Astrocyte of the hippocampus (primary cell): ENCODE measurements at regions not wholly inside any gene's neighbourhood (a gene's known extent, or its start where the extent isn't known, plus 50 kb on each side); places are given as distances from the start of the nearest gene placed in this dataset.
"Not testable (repeated sequence)": the region's sequence is repeated elsewhere in the genome, so short reads cannot be mapped to it uniquely, and the experiment has no call there.

Experiments used
- DNase-seq: peaks from one replicate; pipeline ENCODE4 v3.0.0; 2011; ENCODE audit warnings: low read depth, low spot score

DNA sequence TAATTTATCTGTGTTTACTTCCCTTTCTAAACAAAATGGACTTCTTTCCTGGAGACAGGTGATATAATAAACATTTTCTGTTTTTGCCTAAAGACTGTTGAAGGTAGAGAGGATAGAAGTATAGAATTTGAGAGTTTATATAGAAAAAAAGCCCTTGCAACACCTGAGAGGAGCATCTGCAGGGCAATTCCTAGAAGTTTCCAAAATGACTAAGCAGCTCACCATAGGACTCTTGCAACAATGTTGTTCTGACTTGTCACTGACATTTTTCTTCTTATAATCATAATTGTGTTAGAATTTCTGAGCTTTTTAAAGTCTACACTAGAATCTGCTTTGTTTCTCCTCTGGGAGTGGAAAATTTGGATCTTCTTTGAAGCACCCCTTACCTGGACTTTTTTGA, 216.8 kb downstream of the TUSC1 start:
- DNase-seq: no peak

DNA sequence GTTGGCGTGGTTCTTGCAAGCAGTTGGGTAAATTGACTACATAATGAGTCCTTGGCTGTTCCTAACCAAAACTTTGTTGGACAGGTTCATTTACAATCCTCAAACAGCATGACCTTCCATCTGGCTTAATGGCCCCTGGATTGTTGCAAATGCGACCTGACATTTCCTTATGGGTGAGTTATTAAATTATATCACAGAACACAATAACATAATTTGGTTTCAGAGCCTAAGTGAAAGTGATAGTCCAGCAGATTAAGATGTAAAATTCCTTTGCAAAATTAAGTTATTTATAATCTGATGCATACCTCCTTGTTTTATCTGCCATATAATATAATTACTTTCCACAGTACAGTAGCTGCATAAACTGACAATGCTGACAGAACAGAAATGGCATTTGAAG, 224.4 kb downstream of the TUSC1 start:
- DNase-seq: no peak

DNA sequence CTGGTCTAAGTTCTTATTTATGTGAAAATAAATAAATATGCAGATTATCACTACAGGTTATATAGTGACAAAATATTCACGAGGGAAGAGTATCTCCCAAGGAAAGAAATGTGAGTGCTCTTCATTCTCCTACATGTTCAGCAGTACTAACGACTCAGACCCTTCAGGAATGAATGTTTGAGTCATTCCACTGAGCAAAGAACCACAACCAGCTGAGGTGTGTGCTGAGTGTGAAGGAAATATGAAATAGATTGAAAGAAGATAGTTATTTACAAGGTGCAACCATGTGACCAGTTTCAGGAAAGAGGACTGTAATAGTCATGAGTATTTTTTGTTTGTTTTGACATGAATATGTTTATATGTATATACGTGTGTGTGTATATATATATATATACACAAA, 228.7 kb downstream of the TUSC1 start:
- no peak for DNase-seq

DNA sequence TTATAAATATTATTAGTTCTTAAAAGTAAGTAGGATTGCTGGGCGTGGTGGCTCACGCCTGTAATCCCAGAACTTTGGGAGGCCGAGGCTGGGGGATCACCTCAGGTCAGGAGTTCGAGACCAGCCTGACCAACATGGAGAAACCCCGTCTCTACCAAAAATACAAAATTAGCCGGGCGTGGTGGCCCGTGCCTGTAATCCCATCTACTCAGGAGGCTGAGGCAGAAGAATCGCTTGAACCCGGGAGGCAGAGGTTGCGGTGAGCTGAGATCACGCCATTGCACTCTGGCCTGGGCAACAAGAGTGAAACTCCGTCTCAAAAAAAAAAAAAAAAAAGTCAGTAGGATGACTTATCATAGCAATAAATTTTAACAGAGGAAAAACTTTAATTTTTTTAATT, 232.5 kb downstream of the TUSC1 start:
- not testable (repeated sequence) for DNase-seq

DNA sequence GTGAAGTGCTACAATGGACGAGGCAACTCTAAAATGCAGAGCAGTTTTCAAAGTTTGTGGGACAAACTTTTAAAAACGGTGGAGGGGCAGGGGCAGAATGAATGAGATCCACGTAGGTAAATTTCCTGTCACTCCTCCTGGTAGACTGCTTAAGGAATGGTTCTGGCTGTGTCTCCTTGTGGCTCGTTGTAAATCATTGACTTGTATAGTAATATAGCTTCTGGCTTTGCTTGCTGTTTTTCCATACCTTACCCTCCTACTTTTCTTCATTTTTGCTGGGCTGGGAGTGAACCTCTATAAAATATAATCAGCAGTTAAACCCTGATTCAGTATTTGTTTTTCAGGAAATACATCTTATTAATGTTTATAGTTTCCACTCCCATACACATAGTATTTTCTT, 235.7 kb downstream of the TUSC1 start:
- DNase-seq: no peak

DNA sequence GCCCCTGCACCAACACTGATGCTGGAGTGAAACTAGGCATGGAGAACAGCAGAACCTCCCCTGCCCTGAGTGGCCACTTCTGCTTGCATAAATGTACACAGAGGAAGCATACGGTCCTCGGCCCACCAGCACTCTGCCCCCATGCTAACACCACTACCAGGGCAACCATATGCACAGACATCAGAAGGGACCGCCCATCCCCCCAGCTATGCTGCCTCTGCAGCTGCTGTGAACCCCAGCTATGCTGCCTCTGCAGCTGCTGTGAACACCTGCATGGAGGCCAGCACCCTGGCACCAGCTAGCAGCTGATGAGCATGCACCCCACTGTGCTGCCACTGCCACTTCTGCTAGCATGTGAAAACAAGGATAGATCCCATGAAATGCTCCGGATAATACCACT, 250.3 kb downstream of the TUSC1 start:
- no peak for DNase-seq

DNA sequence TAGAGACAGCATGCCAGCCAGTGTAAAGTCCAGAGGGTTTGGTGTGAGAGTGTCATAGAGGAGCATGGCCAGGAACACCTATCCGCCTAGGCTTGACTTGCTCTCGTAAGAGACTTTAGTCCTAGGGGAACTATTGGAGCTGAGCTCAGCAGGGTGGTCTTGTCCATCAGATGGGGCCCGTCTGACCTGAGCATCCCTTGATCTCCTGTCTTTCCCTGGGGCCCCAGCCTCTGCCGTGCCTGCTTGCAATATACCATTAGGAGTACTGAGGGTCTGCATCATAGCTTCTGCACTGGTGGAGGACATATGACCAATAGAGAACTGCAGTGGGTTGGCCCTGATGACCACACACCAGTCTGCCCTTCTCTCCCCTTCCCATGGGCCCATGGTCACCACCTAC, 251.0 kb downstream of the TUSC1 start:
- no peak for DNase-seq

DNA sequence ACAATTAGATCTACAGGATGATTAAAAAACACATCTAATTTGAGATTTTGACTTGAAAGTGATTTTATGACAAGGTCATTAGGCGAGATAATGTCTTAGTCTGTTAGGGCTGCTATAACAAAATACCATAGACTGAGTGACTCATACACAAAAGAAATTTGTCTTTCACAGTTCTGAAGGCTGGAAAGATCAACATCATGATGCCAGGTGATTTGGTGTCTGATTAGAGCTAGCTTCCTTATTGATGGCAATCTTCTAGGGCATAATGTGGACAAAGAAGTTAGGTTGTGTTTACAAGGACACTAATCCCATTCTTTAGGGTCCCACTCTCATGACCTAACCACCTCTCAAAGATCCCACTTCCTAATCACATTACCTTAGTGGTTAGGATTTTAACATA, 256.7 kb downstream of the TUSC1 start:
- DNase-seq: no peak

DNA sequence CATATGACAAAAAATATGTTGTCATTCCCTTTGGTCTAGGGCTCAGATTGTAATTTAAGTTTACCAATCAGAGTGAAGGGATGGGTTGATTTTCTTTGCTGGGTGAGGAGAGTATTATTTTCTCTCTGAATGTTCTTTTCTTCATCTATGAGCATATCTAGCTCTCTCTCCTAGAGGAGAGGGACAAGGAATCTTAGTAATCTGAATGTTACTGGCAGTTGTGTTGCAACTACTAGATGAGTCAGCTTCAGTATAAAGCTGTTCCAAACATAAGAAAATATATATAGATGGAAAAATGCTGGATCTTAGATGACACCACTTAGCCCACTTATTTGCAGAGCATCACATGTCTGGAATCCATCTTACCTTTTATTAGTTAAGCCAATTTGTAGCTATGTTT, 259.3 kb downstream of the TUSC1 start:
- DNase-seq: no peak

DNA sequence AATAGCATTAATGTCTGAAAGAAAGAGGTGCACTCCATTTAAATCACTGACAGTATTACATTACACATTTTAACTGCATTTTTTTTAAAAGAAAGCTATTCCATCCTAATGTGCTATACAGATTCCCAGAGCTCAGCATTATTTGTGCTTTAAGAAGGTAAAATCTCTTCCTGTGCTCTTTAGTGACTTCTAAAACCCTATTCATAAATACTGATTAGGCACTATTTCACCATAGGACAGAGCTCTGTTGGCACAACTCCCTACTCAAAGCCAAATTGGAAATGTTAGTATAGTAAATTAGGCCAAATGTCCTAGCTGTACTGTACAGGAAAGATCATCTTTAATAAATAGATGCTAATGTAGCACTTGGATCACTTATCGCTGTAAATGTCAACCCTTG, 262.5 kb downstream of the TUSC1 start:
- DNase-seq: no peak

DNA sequence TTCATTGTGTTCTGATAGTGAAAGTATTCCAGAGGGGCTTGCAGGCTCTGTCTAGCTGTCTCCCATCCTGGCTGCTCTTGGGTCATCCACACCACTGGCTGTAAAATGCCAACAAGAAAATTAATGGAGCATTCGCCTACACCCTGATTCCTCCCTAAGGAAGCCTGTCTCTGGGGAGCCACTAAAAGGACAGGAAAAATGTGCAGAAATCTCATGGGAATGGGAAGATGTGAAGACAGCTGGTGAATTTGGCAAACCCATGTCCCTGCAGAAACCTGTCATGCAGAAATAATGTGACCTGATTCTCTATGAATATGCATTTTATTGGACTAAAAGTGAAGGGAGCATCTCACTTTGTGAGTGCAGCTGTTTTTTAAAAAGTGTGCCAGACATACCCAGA, 265.6 kb downstream of the TUSC1 start:
- DNase-seq: no peak

DNA sequence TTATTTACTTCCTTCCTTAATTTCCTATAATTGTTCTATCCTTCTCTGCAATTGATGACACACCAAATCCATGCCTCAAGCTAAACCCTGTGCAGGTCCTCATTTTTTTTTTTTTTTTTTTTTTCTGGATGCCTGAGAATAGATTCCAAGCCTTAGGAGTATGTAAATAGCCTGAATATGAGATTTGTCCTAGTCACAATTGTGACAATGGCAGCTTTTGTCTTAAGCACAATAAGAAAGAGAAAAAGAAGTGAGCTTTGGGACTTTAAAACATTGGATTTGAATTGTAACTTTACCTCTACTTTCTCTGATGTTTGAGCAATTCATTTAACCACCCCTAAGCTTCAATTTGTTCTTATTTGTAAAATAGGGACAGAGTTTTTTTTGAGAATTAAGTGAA, 280.5 kb downstream of the TUSC1 start:
- DNase-seq: no peak

DNA sequence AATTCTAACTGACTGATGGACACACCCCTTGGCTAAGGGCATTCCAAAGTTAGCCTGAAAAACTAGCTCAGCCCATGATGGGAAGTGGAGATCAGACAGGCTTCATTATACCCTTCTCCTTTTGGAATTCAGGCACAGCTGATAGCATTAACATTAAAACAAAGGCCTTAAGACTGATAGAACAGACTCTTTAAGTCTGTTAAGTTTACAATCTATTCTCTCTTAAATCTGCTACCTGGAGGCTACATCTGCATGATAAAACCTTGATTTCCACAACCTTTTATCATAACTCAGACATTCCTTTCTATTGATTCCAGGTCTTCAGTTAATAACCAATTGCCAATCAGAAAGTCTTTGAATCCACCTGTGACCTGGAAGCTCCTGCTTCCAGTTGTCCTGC, 281.4 kb downstream of the TUSC1 start:
- DNase-seq: no peak

DNA sequence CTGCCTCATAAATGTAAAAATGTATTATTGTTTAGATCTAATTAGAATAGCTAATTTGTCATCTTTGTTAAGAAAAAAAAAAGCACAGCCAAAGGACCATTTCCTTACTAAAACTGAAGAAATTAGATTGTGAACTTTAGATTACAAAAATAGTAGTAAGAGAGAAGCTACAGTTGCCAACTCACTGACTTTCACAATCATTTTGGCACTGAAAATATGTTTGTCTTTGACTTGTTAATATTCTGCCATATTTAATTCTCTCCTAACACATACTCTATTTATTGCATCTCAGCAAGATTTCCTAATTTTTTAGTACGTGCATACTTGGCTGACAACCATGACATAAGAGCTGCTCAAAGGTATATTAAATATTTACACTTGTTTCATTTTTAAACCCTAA, 297.1 kb downstream of the TUSC1 start:
- no peak for DNase-seq

DNA sequence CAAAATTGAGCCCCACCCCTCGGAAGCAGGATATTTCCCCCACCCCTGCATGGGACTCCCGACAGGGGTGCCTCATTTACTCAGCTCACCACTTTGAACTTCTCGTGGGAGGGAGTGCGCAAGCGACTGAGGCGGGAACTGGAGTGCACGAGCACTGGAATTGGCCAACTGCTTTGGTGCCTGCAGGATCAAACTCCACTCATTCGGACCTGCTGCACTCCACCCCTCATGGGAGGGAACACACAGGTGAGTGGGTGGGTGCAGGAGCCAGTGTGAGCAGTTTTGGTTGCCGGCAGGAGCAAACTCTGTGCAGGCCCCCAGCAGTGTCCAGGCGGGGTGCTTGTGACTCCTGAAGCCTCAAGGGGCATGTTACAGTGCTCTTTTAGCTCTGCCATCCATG, 301.2 kb downstream of the TUSC1 start:
- DNase-seq: no peak

DNA sequence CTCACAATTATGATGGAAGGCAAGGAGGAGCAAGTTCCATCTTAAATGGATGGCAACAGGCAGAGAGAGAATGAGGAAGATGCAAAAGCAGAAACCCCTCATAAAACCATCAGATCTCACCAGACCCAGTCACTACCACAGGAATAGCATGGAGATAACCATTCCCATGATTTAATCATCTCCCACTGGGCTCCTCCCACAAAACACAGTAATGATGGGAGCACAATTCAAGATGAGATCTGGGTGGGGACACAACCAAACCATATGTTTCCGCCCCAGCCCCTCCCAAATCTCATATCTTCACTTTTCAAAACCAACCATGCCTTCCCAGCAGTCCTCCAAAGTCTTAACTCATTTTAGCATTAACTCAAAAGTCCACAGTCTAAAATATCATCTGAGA, 304.0 kb downstream of the TUSC1 start:
- no peak for DNase-seq

DNA sequence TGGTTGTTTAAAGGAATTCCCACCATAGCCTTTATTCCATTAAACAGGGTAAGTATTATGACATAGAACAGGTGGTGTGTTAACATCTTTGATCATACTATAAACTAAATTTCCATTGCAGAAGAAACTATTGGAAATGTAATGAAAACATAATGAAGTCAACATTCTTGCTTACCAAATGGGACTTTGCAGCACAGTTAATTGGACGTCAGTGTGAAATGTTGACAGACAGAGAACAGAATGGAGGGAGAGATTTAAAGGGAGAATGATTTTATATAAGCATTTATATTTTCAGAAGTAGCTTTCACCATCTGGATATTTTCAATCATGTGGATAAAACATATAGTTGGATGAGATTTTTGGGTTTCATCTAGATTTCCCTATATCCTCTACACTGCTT, 311.3 kb downstream of the TUSC1 start:
- no peak for DNase-seq

DNA sequence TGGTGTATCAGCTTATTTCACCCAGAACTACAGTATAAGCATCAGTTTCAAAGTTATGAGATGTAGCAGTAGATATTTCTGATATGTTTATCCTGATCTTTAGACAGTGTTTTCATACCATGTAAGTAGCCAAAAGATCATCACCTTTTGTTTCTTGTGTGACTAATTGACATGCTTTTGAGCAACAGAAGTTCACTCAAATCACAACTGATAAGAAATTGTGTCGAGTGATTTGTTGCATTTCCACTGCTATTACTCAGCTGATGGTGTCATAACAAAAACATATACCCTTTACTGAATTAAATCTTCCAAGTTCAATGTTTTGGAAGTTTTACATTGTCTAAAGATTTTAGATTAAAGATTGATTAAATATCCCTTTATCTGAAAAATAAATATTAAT, 324.5 kb downstream of the TUSC1 start:
- no peak for DNase-seq

DNA sequence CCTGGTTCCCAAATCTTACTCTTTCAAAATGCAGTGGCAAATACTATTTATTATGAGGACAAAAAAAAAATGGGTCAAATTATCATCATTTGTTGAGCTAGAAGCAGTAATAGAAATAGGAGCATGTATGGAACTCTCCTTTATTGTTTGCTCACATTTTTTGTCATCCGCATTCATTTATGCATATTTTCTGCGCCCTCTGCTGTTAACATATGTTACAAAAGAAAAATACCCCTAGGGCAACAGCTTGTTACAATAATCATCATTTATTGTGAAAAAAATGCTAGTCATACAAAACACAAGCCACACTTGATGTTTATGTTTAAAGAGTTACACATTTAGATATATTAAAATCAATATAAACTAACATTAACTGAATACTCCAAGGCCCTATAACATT, 328.2 kb downstream of the TUSC1 start:
- no peak for DNase-seq

DNA sequence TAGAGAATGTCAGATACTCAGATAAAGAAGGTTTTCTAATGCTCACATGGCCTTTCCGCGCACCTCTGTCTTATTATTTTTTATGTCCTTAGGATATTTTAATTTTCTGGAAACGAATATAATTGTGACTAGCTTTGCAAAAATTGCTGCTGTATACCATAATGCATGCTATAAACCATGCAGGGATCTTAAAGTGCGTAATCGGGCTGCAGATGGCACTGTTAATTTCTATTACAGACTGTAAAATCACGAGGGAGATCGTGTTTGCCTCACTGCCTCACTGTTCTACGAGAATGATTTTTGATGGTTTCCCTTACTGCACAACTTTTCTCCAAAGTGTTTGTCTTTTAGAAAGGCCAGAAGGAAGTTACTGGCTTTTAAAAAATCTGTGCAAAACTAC, 356.1 kb downstream of the TUSC1 start:
- DNase-seq: no peak

DNA sequence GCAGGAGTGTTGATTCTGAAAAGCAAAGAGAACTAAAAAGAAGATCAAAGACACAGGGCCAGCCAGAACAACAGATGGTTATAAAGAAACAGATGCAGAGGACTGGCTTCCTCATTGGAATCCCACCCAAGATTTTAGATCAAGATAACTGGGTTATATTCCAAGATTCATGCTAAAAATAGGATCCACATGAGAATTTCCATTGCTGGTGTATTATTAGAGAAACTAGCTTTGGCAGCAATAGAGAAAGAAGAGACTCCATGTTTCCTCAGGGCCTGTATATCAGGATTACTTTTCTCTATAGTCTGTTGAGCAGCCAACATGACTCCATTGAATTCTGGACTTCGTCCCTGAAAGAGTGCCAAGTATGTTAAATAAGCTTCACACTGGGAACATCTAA, 367.3 kb downstream of the TUSC1 start:
- DNase-seq: no peak

DNA sequence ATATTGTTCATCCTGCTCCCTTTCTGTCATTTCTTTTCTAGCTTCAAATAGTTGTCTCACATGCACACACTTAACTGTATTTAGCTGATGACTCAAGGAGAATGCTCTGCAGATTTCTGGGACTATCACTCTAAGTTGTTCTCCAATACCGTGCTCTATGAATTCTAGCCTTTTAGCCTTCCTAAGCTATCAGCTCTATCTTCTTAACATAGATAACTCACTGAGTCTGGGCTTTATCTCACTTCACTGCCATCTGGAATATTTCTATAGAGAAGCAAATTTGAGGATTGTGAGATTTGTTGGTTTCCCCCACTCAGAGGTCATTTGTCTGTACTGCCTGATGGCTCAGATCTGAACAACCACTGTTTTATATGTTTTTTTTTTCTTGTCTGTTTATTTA, 369.7 kb downstream of the TUSC1 start:
- DNase-seq: no peak

DNA sequence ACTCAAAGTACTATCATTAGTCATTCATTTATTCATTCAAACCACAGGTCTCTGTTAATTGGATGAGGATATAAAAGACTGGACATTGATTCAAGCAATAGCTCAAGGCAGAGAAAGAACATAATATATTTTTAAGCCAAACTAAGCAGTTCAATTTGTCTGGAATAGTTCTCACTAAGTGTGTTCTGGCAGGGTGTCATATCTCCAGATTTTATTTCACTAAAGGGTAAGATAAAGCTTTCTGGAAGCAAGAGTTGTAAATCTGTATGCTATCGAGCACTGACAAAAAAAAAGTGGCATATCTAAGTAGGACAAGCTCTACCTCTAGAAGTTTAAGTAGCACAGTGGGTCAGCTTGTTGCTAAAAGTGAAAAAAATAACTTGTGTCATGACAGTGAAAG, 375.6 kb downstream of the TUSC1 start:
- DNase-seq: no peak

DNA sequence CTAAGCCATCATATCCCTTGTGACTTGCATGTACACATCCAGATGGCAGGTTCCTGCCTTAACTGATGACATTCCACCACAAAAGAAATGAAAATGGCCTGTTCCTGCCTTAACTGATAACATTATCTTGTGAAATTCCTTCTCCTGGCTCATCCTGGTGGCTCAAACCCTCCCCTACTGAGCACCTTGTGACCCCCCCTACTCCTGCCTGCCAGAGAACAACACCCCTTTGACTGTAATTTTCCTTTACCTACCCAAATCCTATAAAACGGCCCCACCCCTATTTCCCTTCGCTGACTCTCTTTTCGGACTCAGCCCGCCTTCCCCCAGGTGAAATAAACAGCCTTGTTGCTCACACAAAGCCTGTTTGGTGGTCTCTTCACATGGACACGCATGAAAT, 390.0 kb downstream of the TUSC1 start:
- DNase-seq: not testable (repeated sequence)

DNA sequence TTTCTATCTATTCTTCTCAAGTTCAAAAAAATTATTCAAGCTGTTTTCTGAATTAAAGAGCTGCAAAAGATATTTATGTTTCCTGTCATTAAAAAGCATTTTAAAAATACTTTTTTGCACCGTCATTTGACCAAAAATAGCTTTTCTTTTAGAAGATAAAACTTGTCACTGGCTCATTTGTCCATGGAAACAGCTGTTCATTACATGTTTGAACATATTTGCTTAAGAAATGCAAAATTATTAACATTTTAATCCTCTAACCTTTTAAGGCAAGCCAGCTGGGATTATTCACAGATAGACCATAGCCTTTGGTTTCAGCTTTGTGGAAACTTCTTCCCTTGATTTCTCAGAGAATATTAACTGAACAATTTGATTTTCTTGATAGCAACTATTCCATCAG, 393.9 kb downstream of the TUSC1 start:
- DNase-seq: no peak
